ENCODE measurements at regions not wholly inside any gene's neighbourhood (a gene's known extent, or its start where the extent isn't known, plus 50 kb on each side); places are given as distances from the start of the nearest gene placed in this dataset.

DNA sequence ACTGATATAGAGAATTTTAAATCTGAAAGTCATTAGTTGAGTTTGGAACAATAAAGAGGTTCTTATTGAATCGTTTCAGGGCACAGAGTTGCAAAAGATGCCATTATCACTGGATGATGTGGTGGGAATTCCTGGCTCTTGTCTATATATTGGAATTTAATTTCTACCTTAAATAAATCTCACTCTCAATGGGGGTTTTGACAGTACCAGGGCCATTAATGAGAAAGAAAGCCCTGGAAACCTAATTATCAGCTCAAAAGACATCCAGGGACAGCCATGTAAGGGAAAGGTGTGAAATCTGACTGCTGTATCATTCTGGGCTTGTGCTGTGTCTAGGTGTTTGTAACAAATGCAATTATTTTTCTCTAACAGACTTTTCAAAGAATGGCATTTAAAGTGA lies 285.7 kb downstream of the TBL1XR1 start:
- TF ChIP-seq, protein P1, sequence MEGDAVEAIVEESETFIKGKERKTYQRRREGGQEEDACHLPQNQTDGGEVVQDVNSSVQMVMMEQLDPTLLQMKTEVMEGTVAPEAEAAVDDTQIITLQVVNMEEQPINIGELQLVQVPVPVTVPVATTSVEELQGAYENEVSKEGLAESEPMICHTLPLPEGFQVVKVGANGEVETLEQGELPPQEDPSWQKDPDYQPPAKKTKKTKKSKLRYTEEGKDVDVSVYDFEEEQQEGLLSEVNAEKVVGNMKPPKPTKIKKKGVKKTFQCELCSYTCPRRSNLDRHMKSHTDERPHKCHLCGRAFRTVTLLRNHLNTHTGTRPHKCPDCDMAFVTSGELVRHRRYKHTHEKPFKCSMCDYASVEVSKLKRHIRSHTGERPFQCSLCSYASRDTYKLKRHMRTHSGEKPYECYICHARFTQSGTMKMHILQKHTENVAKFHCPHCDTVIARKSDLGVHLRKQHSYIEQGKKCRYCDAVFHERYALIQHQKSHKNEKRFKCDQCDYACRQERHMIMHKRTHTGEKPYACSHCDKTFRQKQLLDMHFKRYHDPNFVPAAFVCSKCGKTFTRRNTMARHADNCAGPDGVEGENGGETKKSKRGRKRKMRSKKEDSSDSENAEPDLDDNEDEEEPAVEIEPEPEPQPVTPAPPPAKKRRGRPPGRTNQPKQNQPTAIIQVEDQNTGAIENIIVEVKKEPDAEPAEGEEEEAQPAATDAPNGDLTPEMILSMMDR (optimal IDR thresholded peaks at IDR 0.05 in 1 of 3, IDR thresholded peaks at IDR 0.05 in 1 of 3, conservative IDR thresholded peaks at IDR 0.05 in 1 of 3; ENCODE audit: extremely low read depth in 1 of 3, insufficient read depth in 2 of 3, low read length in 3 of 3) = no peak
- TF ChIP-seq EZH2 (IDR thresholded peaks at IDR 0.05; ENCODE audit: low read length) = no peak
